ENCODE measurements at regions not wholly inside any gene's neighbourhood (a gene's known extent, or its start where the extent isn't known, plus 50 kb on each side); places are given as distances from the start of the nearest gene placed in this dataset.
A peak's percentile ranks its signal among the peaks of the same experiment; 100 is the strongest.

GRCh38 chr13:50353651-50354415 is 338.6 kb downstream of the KCNRG start:
- peak; percentile 36 for DNase-seq (ENCODE audit: low read depth)
- Histone ChIP-seq H3K9ac (ENCODE audit: low read length) (no peak overlapping the region), H3K9me3 (ENCODE audit: control insufficient read depth, low read length) (no peaks in the 10 kb centered on the region), H3K36me3 (ENCODE audit: control insufficient read depth, insufficient read depth, low read length, severe bottlenecking) (no peaks in the 10 kb centered on the region), H3K27me3 (replicated peaks; ENCODE audit: control insufficient read depth, insufficient read depth, low read length) (no peaks in the 10 kb centered on the region), H3K4me3 (ENCODE audit: low read length) (peak overlapping the region; percentile 12), H3K4me1 (ENCODE audit: control insufficient read depth, insufficient read depth, low read length) (peaks cover 32% of the 10 kb centered on the region)

- Histone ChIP-seq H3K36me3 (ENCODE audit: control insufficient read depth, insufficient read depth, low read length, severe bottlenecking) (no peaks in the 10 kb centered on the region), H3K9me3 (ENCODE audit: control insufficient read depth, low read length) (no peaks in the 10 kb centered on the region), H3K27me3 (replicated peaks; ENCODE audit: control insufficient read depth, insufficient read depth, low read length) (no peaks in the 10 kb centered on the region), H3K4me1 (ENCODE audit: control insufficient read depth, insufficient read depth, low read length) (peaks cover 32% of the 10 kb centered on the region), H3K4me3 (ENCODE audit: low read length) (no peak overlapping the region), H3K9ac (ENCODE audit: low read length) (no peak overlapping the region)
- DNase-seq (ENCODE audit: low read depth): no peak
These were observed 340.6 kb downstream of the KCNRG start for GRCh38 chr13:50355797-50356196.

DNA sequence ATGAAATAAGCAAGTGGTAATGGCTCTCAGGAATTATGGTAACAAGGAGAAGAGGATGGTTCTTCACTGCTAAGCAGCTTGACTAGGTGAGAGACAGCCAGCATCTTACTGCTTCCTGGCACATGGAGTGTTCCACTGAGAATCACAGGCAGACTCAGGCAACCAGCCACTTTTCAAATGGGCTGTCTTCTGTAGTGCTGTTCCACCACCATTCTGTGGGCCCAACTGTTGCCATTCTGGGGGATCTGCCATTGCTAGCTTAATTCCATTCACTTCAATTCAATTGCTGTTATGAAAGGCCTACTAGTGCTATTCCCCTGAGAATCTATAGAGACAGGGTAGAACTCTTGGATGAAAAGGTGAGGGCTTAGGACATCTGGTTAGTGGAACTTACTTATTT is 341.9 kb downstream of the KCNRG start:
- Histone ChIP-seq H3K9ac (ENCODE audit: low read length) (no peak overlapping the region), H3K27me3 (replicated peaks; ENCODE audit: control insufficient read depth, insufficient read depth, low read length) (no peaks in the 10 kb centered on the region), H3K4me3 (ENCODE audit: low read length) (peak overlapping the region; percentile 32), H3K4me1 (ENCODE audit: control insufficient read depth, insufficient read depth, low read length) (peaks cover 32% of the 10 kb centered on the region), H3K36me3 (ENCODE audit: control insufficient read depth, insufficient read depth, low read length, severe bottlenecking) (no peaks in the 10 kb centered on the region), H3K9me3 (ENCODE audit: control insufficient read depth, low read length) (no peaks in the 10 kb centered on the region)
- DNase-seq (ENCODE audit: low read depth): no peak

GRCh38 chr13:50357586-50358118 is 342.4 kb downstream of the KCNRG start:
- peak; percentile 68 for DNase-seq (ENCODE audit: low read depth)
- H3K4me3 ChIP-seq (ENCODE audit: low read length): peak overlapping the region; percentile 32

GRCh38 chr13:50358231-50359040 is 343.2 kb downstream of the KCNRG start:
- DNase-seq (ENCODE audit: low read depth): peak; percentile 10
- Histone ChIP-seq H3K9me3 (ENCODE audit: control insufficient read depth, low read length) (no peaks in the 10 kb centered on the region), H3K9ac (ENCODE audit: low read length) (no peak overlapping the region)

More at GRCh38 chr13:50357586-50358118, 342.4 kb downstream of the KCNRG start:
- Histone ChIP-seq H3K36me3 (ENCODE audit: control insufficient read depth, insufficient read depth, low read length, severe bottlenecking) (no peaks in the 10 kb centered on the region), H3K27me3 (replicated peaks; ENCODE audit: control insufficient read depth, insufficient read depth, low read length) (no peaks in the 10 kb centered on the region), H3K9me3 (ENCODE audit: control insufficient read depth, low read length) (no peaks in the 10 kb centered on the region), H3K9ac (ENCODE audit: low read length) (no peak overlapping the region), H3K4me1 (ENCODE audit: control insufficient read depth, insufficient read depth, low read length) (peaks cover 32% of the 10 kb centered on the region)

GRCh38 chr13:50359041-50359367 is 343.8 kb downstream of the KCNRG start:
- peaks cover 20% of the 10 kb centered on the region for H3K4me1 ChIP-seq (ENCODE audit: control insufficient read depth, insufficient read depth, low read length)
- no peak overlapping the region for H3K4me3 ChIP-seq (ENCODE audit: low read length)
- no peaks in the 10 kb centered on the region for H3K27me3 ChIP-seq (replicated peaks; ENCODE audit: control insufficient read depth, insufficient read depth, low read length)
- no peaks in the 10 kb centered on the region for H3K9me3 ChIP-seq (ENCODE audit: control insufficient read depth, low read length)
- no peaks in the 10 kb centered on the region for H3K36me3 ChIP-seq (ENCODE audit: control insufficient read depth, insufficient read depth, low read length, severe bottlenecking)
- H3K9ac ChIP-seq (ENCODE audit: low read length): no peak overlapping the region
- DNase-seq (ENCODE audit: low read depth): no peak

More at GRCh38 chr13:50358231-50359040, 343.2 kb downstream of the KCNRG start:
- Histone ChIP-seq H3K36me3 (ENCODE audit: control insufficient read depth, insufficient read depth, low read length, severe bottlenecking) (no peaks in the 10 kb centered on the region), H3K4me3 (ENCODE audit: low read length) (no peak overlapping the region), H3K4me1 (ENCODE audit: control insufficient read depth, insufficient read depth, low read length) (peaks cover 26% of the 10 kb centered on the region), H3K27me3 (replicated peaks; ENCODE audit: control insufficient read depth, insufficient read depth, low read length) (no peaks in the 10 kb centered on the region)

DNA sequence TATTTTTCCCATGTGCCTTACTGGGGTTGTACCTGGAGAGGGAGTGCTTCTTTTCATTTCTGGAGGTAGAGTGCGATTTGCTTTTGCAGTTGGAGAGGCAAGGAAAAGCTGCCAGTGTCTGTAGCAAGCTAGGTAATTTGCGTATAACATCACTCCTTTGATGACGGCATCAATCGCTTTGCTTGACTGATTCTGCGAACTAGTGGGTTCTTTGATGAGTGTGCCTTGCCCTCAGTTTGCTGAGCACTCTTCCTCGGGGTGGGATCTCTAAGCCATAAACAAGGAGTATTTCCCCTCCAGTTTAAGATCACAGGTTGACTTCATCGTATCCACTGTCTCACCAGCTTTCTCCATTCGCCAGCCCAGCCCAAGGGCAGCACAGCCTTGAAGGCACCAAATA is 344.5 kb downstream of the KCNRG start:
- Histone ChIP-seq H3K9me3 (ENCODE audit: control insufficient read depth, low read length) (no peaks in the 10 kb centered on the region), H3K27me3 (replicated peaks; ENCODE audit: control insufficient read depth, insufficient read depth, low read length) (no peaks in the 10 kb centered on the region), H3K9ac (ENCODE audit: low read length) (no peak overlapping the region), H3K4me1 (ENCODE audit: control insufficient read depth, insufficient read depth, low read length) (peaks cover 17% of the 10 kb centered on the region), H3K4me3 (ENCODE audit: low read length) (no peak overlapping the region), H3K36me3 (ENCODE audit: control insufficient read depth, insufficient read depth, low read length, severe bottlenecking) (no peaks in the 10 kb centered on the region)
- no peak for DNase-seq (ENCODE audit: low read depth)

DNA sequence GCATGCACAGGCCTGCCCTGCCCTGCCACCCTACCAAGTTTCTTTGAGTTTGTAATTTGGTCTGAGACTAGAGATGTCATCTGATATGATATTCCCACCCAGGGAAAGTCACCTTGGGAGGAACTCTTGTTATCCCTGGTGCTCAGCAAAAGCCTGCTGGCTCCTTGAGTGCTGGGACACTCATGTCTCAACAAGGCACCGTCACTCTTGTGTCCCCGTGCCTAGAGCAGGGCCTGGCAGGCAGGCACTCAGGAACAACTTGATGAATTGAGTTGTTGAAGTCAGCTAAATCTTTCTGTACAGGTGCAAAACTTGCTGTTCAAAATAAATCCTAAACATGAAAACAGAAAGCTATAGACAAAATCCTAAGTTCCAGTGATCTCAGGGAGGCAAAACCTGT is 345.4 kb downstream of the KCNRG start:
- no peak for DNase-seq (ENCODE audit: low read depth)
- H3K27me3 ChIP-seq (replicated peaks; ENCODE audit: control insufficient read depth, insufficient read depth, low read length): no peaks in the 10 kb centered on the region
- H3K4me3 ChIP-seq (ENCODE audit: low read length): no peak overlapping the region
- H3K36me3 ChIP-seq (ENCODE audit: control insufficient read depth, insufficient read depth, low read length, severe bottlenecking): no peaks in the 10 kb centered on the region
- peaks cover 17% of the 10 kb centered on the region for H3K4me1 ChIP-seq (ENCODE audit: control insufficient read depth, insufficient read depth, low read length)
- no peaks in the 10 kb centered on the region for H3K9me3 ChIP-seq (ENCODE audit: control insufficient read depth, low read length)
- no peak overlapping the region for H3K9ac ChIP-seq (ENCODE audit: low read length)

DNA sequence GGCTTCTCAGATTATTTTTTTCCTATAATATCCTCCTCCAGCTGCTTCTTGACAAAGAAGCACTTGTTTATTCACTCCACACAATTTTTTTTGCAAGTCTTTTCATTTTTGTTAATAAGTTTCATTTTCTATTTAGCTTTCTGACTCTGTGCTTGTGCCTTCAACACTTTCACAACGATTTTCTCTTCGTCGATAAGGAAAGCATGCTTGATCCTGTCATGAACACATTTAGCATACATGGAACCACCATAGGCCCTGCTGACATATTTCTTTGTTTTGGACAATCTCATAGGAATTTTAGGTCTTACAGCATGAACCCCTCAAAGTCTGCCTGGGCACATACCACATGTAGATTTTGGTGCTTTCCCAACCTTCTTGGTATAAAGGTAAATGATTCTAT is 346.0 kb downstream of the KCNRG start:
- H3K27me3 ChIP-seq (replicated peaks; ENCODE audit: control insufficient read depth, insufficient read depth, low read length): no peaks in the 10 kb centered on the region
- H3K4me3 ChIP-seq (ENCODE audit: low read length): no peak overlapping the region
- H3K9ac ChIP-seq (ENCODE audit: low read length): no peak overlapping the region
- peaks cover 17% of the 10 kb centered on the region for H3K4me1 ChIP-seq (ENCODE audit: control insufficient read depth, insufficient read depth, low read length)
- DNase-seq (ENCODE audit: low read depth): no peak
- no peaks in the 10 kb centered on the region for H3K36me3 ChIP-seq (ENCODE audit: control insufficient read depth, insufficient read depth, low read length, severe bottlenecking)
- H3K9me3 ChIP-seq (ENCODE audit: control insufficient read depth, low read length): no peaks in the 10 kb centered on the region

- H3K36me3 ChIP-seq (ENCODE audit: control insufficient read depth, insufficient read depth, low read length, severe bottlenecking): no peaks in the 10 kb centered on the region
- DNase-seq (ENCODE audit: low read depth): peak; percentile 54
- no peaks in the 10 kb centered on the region for H3K27me3 ChIP-seq (replicated peaks; ENCODE audit: control insufficient read depth, insufficient read depth, low read length)
- H3K9ac ChIP-seq (ENCODE audit: low read length): no peak overlapping the region
- no peak overlapping the region for H3K4me3 ChIP-seq (ENCODE audit: low read length)
- H3K9me3 ChIP-seq (ENCODE audit: control insufficient read depth, low read length): no peaks in the 10 kb centered on the region
- H3K4me1 ChIP-seq (ENCODE audit: control insufficient read depth, insufficient read depth, low read length): no peaks in the 10 kb centered on the region
These were observed 350.5 kb downstream of the KCNRG start for GRCh38 chr13:50365408-50366391.
